ENCODE measurements at regions not wholly inside any gene's neighbourhood (a gene's known extent, or its start where the extent isn't known, plus 50 kb on each side); places are given as distances from the start of the nearest gene placed in this dataset.

- 60 to 86% (median 83%) methylated on average over 2 of the region's 2 CpGs for WGBS, 5 donors
- Histone ChIP-seq H3K4me1 (no peaks in the 10 kb centered on the region), H3K4me3 (no peak overlapping the region), H3K27ac (no peak overlapping the region), H3K36me3 (no peaks in the 10 kb centered on the region), H3K27me3 (no peaks in the 10 kb centered on the region), H3K9me3 (no peaks in the 10 kb centered on the region)
- intact Hi-C loops (cut with DNase I; ENCODE audit: low total_unique reads) = no loop called here
- no peak for DNase-seq
- TF ChIP-seq POLR2AphosphoS5 (IDR thresholded peaks at IDR 0.05) = no peak
- no peak for TF ChIP-seq POLR2A (IDR thresholded peaks at IDR 0.05)
- no peak for TF ChIP-seq EP300 (IDR thresholded peaks at IDR 0.05)
- TF ChIP-seq CTCF (IDR thresholded peaks at IDR 0.05) = no peak
Observed at GRCh38 chr5:120974690-120975089, 510.6 kb downstream of the PRR16 start.

GRCh38 chr5:120982351-120982750 lies 518.3 kb downstream of the PRR16 start:
- no peak for DNase-seq
- Histone ChIP-seq H3K4me3 (no peak overlapping the region), H3K36me3 (no peaks in the 10 kb centered on the region), H3K27ac (no peak overlapping the region), H3K27me3 (no peaks in the 10 kb centered on the region), H3K9me3 (no peaks in the 10 kb centered on the region), H3K4me1 (no peaks in the 10 kb centered on the region)
- TF ChIP-seq POLR2AphosphoS5 (IDR thresholded peaks at IDR 0.05) = no peak
- no peak for TF ChIP-seq POLR2A (IDR thresholded peaks at IDR 0.05)
- no peak for TF ChIP-seq CTCF (IDR thresholded peaks at IDR 0.05)
- intact Hi-C loops (cut with DNase I; ENCODE audit: low total_unique reads) = no loop called here

- intact Hi-C loops (cut with DNase I; ENCODE audit: low total_unique reads) = no loop called here
- no peak for TF ChIP-seq POLR2AphosphoS5 (IDR thresholded peaks at IDR 0.05)
- TF ChIP-seq POLR2A (IDR thresholded peaks at IDR 0.05) = no peak
- no peak for TF ChIP-seq CTCF (IDR thresholded peaks at IDR 0.05)
- TF ChIP-seq EP300 (IDR thresholded peaks at IDR 0.05) = no peak
- DNase-seq = no peak
- no peak overlapping the region for H3K4me3 ChIP-seq
- no peaks in the 10 kb centered on the region for H3K9me3 ChIP-seq
- no peak overlapping the region for H3K27ac ChIP-seq
- H3K36me3 ChIP-seq = no peaks in the 10 kb centered on the region
- no peaks in the 10 kb centered on the region for H3K27me3 ChIP-seq
- no peaks in the 10 kb centered on the region for H3K4me1 ChIP-seq
Observed at GRCh38 chr5:120985526-120985925, 521.4 kb downstream of the PRR16 start.

DNA sequence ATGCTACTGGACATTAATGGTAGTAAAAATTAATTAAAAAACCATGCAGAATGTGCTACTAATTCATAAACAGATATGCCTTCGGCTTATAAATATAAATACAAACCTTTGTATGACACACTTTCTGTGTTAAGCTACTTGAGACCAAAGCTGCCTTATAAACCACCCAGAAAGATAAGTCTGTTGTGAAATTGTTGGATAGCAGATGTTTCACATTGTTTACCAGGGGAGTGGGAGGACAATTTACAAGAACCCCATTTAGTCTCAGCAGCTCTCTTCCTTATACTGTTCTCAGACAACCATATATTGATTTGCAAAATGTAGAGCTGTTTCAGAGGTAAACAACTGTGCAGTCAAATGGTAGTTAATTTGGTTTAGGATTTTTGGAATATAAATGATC lies 524.4 kb downstream of the PRR16 start:
- no peak for DNase-seq
- Histone ChIP-seq H3K9me3 (no peaks in the 10 kb centered on the region), H3K4me3 (no peak overlapping the region), H3K4me1 (no peaks in the 10 kb centered on the region), H3K36me3 (no peaks in the 10 kb centered on the region), H3K27me3 (no peaks in the 10 kb centered on the region), H3K27ac (no peak overlapping the region)
- TF ChIP-seq POLR2AphosphoS5 (IDR thresholded peaks at IDR 0.05) = no peak
- no peak for TF ChIP-seq EP300 (IDR thresholded peaks at IDR 0.05)
- TF ChIP-seq CTCF (IDR thresholded peaks at IDR 0.05) = no peak
- no peak for TF ChIP-seq POLR2A (IDR thresholded peaks at IDR 0.05)
- intact Hi-C loops (cut with DNase I; ENCODE audit: low total_unique reads) = no loop called here
- WGBS, 5 donors = 50 to 67% (median 64%) methylated on average over 1 of the region's 1 CpG

- TF ChIP-seq POLR2AphosphoS5 (IDR thresholded peaks at IDR 0.05) (no peak), CTCF (IDR thresholded peaks at IDR 0.05) (no peak), EP300 (IDR thresholded peaks at IDR 0.05) (no peak), POLR2A (IDR thresholded peaks at IDR 0.05) (no peak)
- no peak for DNase-seq
- H3K27me3 ChIP-seq = no peaks in the 10 kb centered on the region
- no peaks in the 10 kb centered on the region for H3K9me3 ChIP-seq
- no peak overlapping the region for H3K27ac ChIP-seq
- intact Hi-C loops (cut with DNase I; ENCODE audit: low total_unique reads) = no loop called here
- H3K4me3 ChIP-seq = no peak overlapping the region
- no peaks in the 10 kb centered on the region for H3K4me1 ChIP-seq
- no peaks in the 10 kb centered on the region for H3K36me3 ChIP-seq
Observed at GRCh38 chr5:120988941-120989340, 524.8 kb downstream of the PRR16 start.
